ENCODE measurements at regions not wholly inside any gene's neighbourhood (a gene's known extent, or its start where the extent isn't known, plus 50 kb on each side); places are given as distances from the start of the nearest gene placed in this dataset.

- TF ChIP-seq, protein P1, sequence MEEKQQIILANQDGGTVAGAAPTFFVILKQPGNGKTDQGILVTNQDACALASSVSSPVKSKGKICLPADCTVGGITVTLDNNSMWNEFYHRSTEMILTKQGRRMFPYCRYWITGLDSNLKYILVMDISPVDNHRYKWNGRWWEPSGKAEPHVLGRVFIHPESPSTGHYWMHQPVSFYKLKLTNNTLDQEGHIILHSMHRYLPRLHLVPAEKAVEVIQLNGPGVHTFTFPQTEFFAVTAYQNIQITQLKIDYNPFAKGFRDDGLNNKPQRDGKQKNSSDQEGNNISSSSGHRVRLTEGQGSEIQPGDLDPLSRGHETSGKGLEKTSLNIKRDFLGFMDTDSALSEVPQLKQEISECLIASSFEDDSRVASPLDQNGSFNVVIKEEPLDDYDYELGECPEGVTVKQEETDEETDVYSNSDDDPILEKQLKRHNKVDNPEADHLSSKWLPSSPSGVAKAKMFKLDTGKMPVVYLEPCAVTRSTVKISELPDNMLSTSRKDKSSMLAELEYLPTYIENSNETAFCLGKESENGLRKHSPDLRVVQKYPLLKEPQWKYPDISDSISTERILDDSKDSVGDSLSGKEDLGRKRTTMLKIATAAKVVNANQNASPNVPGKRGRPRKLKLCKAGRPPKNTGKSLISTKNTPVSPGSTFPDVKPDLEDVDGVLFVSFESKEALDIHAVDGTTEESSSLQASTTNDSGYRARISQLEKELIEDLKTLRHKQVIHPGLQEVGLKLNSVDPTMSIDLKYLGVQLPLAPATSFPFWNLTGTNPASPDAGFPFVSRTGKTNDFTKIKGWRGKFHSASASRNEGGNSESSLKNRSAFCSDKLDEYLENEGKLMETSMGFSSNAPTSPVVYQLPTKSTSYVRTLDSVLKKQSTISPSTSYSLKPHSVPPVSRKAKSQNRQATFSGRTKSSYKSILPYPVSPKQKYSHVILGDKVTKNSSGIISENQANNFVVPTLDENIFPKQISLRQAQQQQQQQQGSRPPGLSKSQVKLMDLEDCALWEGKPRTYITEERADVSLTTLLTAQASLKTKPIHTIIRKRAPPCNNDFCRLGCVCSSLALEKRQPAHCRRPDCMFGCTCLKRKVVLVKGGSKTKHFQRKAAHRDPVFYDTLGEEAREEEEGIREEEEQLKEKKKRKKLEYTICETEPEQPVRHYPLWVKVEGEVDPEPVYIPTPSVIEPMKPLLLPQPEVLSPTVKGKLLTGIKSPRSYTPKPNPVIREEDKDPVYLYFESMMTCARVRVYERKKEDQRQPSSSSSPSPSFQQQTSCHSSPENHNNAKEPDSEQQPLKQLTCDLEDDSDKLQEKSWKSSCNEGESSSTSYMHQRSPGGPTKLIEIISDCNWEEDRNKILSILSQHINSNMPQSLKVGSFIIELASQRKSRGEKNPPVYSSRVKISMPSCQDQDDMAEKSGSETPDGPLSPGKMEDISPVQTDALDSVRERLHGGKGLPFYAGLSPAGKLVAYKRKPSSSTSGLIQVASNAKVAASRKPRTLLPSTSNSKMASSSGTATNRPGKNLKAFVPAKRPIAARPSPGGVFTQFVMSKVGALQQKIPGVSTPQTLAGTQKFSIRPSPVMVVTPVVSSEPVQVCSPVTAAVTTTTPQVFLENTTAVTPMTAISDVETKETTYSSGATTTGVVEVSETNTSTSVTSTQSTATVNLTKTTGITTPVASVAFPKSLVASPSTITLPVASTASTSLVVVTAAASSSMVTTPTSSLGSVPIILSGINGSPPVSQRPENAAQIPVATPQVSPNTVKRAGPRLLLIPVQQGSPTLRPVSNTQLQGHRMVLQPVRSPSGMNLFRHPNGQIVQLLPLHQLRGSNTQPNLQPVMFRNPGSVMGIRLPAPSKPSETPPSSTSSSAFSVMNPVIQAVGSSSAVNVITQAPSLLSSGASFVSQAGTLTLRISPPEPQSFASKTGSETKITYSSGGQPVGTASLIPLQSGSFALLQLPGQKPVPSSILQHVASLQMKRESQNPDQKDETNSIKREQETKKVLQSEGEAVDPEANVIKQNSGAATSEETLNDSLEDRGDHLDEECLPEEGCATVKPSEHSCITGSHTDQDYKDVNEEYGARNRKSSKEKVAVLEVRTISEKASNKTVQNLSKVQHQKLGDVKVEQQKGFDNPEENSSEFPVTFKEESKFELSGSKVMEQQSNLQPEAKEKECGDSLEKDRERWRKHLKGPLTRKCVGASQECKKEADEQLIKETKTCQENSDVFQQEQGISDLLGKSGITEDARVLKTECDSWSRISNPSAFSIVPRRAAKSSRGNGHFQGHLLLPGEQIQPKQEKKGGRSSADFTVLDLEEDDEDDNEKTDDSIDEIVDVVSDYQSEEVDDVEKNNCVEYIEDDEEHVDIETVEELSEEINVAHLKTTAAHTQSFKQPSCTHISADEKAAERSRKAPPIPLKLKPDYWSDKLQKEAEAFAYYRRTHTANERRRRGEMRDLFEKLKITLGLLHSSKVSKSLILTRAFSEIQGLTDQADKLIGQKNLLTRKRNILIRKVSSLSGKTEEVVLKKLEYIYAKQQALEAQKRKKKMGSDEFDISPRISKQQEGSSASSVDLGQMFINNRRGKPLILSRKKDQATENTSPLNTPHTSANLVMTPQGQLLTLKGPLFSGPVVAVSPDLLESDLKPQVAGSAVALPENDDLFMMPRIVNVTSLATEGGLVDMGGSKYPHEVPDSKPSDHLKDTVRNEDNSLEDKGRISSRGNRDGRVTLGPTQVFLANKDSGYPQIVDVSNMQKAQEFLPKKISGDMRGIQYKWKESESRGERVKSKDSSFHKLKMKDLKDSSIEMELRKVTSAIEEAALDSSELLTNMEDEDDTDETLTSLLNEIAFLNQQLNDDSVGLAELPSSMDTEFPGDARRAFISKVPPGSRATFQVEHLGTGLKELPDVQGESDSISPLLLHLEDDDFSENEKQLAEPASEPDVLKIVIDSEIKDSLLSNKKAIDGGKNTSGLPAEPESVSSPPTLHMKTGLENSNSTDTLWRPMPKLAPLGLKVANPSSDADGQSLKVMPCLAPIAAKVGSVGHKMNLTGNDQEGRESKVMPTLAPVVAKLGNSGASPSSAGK (IDR thresholded peaks at IDR 0.05): no peak
- TF ChIP-seq FUS (optimal IDR thresholded peaks at IDR 0.05; ENCODE audit: low read depth, low read length): no peak
- TF ChIP-seq ELF1 (tag; IDR thresholded peaks at IDR 0.05): no peak
- no peak for TF ChIP-seq TAF7 (tag; IDR thresholded peaks at IDR 0.05)
- TF ChIP-seq ZNF24 (IDR thresholded peaks at IDR 0.05): no peak
- no peak for TF ChIP-seq ZNF277 (CRISPR knock-in tag; IDR thresholded peaks at IDR 0.05; ENCODE audit: borderline replicate concordance)
- no peak for TF ChIP-seq FOXP4 (CRISPR knock-in tag; IDR thresholded peaks at IDR 0.05; ENCODE audit: borderline replicate concordance)
- no peak for TF ChIP-seq MED1 (CRISPR knock-in tag; IDR thresholded peaks at IDR 0.05; ENCODE audit: borderline replicate concordance)
- no peak for TF ChIP-seq ARID2 (IDR thresholded peaks at IDR 0.05)
These were observed 598.4 kb downstream of the GBA3 start (continued) for GRCh38 chr4:23291139-23291538.

Measured in K562 (cell line).